Endothelial cell of hepatic sinusoid (primary cell): ENCODE measurements at regions not wholly inside any gene's neighbourhood (a gene's known extent, or its start where the extent isn't known, plus 50 kb on each side); places are given as distances from the start of the nearest gene placed in this dataset.

ENCODE experiments used
- in situ Hi-C: cut with HindIII; loops from 2 replicates; pipeline ENCODE4 v1.10.0; 2017; ENCODE audit warnings: low sequenced_read_pairs

- in situ Hi-C loops: no loop called here
These were observed 86.0 kb downstream of the RHOU start for GRCh38 chr1:228821252-228821651.

DNA sequence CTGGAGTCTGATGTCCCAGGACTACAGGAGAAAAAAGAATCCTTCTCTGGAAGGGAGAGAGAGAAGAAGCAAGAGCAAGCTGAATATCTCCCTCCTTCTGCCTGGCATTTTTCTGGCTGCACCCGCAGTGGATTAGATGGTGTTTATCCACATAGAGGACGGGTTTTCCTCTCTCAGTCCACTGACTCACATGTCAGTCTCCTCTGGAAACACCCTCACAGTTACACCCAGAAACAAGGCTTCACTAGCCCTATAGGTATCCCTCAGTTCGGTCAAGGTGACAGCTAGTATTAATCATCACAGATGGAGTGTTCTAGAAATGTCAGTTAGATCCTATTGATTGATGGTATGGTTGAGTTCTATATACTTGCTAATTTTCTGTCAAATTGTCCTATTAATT is 87.9 kb downstream of the RHOU start:
- in situ Hi-C loops: no loop called here

- in situ Hi-C loops: no loop called here
These were observed 89.1 kb downstream of the RHOU start for GRCh38 chr1:228824366-228824765.

- in situ Hi-C loops: no loop called here
These were observed 89.8 kb downstream of the RHOU start for GRCh38 chr1:228825041-228825440.

- in situ Hi-C loops: no loop called here
These were observed 90.7 kb downstream of the RHOU start for GRCh38 chr1:228825840-228826484.

GRCh38 chr1:228827019-228827418 is 91.7 kb downstream of the RHOU start:
- in situ Hi-C loops: no loop called here

- in situ Hi-C loops: no loop called here
These were observed 92.9 kb downstream of the RHOU start for GRCh38 chr1:228828151-228828550.

DNA sequence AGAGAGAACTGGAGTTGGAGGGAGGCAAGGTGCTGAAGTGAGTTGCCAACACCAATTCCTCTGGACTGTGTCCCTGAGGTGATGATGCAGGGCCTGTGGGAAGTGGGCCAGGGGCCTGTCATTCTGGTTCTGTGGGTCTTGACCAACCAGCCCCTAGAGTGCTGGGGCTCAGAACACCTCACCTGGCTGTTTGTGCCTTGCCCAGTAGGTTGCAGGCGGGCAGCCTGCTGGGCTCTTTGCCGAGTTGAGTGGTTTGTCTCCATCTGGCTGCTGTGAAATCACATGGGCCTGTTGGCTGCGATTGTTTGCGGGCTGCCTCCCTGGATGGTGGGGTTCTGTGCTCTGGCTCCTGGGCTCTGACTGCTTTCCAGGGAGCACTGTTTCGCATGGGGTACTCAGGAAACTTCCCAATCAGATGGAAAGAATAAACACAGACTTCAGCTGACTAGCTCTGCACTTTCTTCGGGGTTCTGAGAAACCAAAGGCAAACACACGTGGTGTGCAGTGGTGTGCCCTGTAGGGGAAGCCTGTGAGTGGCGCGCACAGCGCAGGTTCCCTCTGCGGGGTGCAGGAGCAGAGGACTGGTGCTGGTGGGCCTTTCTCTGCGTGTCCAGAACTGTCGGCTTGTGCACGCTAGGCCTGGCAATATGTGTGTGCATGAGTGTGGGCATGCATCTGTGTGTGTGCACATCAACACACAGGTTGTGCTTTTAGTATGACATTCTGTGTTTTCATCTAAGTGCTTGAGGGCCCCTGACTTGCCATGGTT is 95.1 kb downstream of the RHOU start:
- in situ Hi-C loops: no loop called here

GRCh38 chr1:228830954-228831481 is 95.7 kb downstream of the RHOU start:
- in situ Hi-C loops: no loop called here

DNA sequence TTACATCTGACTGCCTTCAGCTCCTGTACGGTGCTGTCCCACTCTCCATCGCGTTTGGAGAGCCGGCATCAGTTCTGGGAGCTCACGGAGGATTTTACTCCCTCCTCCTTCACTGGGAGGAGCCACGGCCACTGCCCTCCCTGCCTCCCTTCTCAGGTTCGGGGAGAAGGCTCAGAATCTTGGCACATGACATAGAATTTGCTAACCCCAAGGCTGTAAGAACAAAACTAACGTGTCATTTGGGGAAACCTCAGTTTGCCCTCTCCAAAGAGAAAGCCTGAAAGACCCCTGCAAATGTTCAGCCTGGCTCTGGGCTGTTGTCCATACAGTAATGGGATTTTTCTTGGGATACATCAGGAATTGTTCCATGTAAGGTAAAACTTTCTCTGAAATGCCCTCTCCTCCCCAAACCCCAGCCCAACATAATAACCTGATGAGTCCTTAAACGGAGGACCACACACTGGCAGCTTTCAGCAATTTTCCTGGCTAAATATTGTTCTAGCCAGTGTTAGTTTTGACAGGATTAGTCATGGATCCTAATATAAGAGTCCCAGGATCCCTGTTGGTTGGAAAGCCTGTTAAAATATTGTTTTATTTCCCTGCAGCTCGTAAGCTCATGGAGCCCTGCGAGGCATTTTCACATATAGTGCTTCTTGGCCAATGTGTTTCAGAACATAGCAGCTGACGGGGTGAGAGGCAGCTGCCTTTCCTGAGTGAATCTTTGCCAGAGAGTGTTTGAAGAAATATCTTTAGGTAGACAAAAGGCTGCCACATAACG is 98.8 kb downstream of the RHOU start:
- in situ Hi-C loops: no loop called here

- in situ Hi-C loops: no loop called here
These were observed 100.2 kb downstream of the RHOU start for GRCh38 chr1:228835456-228835855.

DNA sequence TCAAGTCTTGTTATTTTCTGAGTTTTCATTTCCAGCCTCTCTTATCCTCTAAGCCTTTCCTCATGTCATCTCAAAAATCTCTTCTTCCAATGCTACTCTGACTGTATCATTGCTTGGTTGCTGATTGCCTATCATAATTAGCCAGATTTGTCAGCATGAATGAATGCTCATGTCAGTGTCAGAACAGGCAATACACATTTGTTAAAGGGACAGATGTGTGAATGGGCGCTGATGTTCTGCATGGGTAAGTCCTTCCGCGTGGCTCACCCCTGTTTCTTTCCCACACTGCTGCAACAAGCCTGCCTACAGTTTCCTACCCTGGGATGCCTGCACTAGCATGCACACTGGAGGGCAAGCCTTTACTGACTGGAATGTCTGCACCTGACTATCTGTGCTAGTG is 100.6 kb downstream of the RHOU start:
- in situ Hi-C loops: no loop called here

GRCh38 chr1:228836427-228836826 is 101.1 kb downstream of the RHOU start:
- in situ Hi-C loops: no loop called here

DNA sequence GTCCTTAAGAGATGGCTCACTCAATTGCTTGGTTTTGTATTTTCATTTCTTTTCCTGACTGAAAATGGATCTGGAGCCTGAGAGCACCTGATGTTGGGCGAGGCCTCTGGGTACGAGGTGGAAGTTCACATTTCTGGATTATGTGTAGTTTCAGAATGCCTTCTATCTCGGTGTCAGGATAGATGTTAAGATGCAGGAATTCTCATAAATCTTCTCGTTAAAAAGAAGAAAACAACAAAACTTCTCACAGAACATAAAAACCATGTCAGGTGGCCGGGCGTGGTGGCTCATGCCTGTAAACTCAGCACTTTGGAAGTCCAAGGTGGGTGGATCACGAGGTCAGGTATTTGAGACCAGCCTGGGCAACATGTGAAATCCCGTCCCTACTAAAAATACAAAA is 101.8 kb downstream of the RHOU start:
- in situ Hi-C loops: no loop called here

DNA sequence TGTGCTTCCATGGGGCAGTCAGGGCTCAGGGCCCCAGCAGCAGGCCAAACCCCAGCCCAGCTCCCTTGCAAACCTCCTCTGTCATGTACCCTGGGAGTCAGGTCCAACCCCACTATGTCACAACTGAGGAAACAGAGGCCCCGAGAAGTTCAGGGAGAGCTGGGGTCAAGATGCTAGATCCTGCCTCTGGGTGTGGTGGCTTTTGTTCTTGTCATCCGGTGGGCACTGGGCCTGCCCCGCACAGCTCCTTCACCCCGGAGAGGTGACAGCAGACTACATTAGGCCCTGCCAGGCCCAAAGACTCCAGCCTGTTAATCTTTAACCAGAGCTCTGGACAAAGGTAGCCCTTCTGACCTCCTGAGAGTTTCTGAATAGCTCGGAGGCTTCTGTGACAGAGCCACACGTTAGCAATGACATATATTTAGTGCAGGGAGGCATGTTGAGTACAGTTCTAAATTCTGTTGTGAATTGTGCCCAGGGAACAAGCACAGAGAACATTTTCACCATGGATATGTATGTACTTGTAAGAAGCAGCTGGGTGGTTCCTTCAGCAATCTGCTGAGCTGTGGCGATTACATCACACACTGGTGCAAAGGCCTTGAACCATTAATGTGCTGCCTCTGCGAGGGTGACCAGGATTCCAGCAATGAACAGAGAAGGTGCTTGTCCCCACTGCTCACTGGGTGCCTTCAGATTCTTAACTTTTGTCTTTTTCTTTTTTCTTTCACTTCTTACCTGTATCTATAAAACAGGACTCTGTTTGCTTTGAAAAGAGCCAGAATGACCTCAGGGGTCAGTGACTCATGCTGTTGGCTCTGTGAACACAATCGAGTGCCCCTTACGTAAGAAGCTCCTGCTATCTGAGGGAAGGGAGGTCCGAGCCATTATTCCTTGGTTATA is 102.8 kb downstream of the RHOU start:
- in situ Hi-C loops: no loop called here

DNA sequence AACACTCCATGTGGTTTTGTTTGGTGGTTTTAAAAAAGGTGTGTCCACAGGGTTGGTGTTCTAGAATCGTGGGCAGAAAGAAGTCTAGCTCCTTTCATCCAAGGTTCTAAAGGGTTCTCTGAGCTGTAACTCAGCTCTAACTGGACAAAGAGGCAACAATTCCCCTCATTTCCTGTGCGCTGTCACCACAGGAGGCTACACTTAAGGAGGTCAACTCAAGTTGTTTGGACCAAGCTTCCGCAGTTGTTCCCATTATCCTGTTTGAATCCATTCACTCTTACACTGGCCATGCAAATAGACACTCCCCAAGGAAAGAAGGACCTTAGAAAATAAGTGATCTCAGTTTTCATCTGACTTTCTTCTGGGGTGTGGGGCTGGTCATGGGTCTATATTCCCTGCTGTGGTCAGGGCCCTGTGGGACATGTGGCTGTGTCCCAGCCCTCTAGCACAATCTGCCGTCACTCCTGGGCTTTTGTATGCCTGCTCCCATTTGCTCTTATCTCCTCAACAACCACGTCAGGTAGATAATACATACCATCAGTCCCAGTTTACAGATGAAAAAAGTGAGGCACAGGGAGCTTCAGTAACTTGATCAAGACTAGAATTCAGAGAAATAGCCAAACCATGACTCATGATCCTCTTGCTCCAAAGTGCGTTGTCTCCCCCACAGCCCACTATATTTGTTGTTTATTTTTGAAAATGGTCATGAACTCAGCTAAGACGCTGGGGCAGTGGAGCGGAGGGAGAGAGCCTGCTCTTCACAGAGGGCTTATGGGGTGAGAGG is 103.6 kb downstream of the RHOU start:
- in situ Hi-C loops: no loop called here

GRCh38 chr1:228839656-228840055 is 104.4 kb downstream of the RHOU start:
- in situ Hi-C loops: no loop called here

- in situ Hi-C loops: no loop called here
These were observed 106.4 kb downstream of the RHOU start for GRCh38 chr1:228841632-228842031.

- in situ Hi-C loops: no loop called here
These were observed 107.0 kb downstream of the RHOU start for GRCh38 chr1:228842094-228842775.
